Limb (tissue), 2 donors: ENCODE measurements at regions not wholly inside any gene's neighbourhood (a gene's known extent, or its start where the extent isn't known, plus 50 kb on each side); places are given as distances from the start of the nearest gene placed in this dataset.
A peak's percentile ranks its signal among the peaks of the same experiment; 100 is the strongest.

Experiments
- DNase-seq, 2 donors: peaks; one replicate each; pipeline ENCODE4 v3.0.0-alpha.2; 2016; ENCODE audit errors: extremely low spot score in 2 of 2

- DNase-seq = no peak
Measured at GRCh38 chrX:805988-806387, 175.4 kb downstream of the SHOX start.

DNA sequence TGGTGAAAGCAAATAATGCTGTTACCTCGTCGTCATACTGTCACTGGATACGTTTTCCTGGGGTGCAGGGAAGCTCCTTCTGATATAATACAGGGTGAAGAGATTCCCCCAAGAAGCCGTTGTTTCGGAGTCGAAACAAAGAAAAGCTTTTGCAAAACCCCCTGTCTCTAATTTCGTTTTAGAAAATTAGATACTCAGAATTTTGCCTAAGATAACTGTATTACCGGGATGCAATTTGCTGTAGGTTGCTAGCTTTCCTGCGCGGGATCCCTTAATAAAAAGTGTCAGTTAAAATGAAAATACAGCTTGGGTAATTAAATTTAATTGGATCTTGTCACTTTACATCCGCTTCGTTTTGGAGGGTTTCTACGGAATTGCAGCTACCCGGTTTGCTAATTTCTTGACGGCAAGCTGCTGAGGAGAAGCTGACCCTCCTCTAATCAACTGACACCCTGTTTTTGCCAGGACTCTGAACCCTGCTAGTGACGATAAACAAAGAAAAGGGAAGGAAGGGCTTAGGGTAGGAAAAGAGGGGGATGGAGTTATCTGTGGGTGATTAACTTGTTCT, 174.6 kb downstream of the SHOX start:
- DNase-seq = no peak

DNA sequence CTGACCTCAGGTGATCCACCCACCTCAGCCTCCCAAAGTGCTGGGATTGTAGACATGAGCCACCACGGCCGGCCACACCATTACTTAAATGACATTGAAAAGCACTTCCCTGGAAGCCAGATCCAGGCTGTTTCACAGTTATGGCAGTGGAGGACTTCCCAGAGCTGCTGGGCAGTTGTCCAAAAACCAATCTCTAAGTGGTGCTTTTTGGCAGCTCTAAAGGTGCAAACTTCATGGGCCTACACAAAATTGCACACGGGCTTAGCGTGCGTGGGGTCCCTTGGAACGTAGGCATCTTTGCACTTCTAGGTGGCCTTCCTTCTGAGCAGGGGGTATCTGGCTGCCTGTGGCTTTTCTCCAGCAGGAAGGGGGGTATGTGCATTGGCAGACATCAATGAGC, 172.3 kb downstream of the SHOX start:
- peak in 1 of 2 donors; percentile 32 for DNase-seq

- no peak for DNase-seq
Measured at GRCh38 chrX:799808-800207, 169.2 kb downstream of the SHOX start.

GRCh38 chrX:794311-794710, 163.7 kb downstream of the SHOX start:
- DNase-seq = no peak

DNA sequence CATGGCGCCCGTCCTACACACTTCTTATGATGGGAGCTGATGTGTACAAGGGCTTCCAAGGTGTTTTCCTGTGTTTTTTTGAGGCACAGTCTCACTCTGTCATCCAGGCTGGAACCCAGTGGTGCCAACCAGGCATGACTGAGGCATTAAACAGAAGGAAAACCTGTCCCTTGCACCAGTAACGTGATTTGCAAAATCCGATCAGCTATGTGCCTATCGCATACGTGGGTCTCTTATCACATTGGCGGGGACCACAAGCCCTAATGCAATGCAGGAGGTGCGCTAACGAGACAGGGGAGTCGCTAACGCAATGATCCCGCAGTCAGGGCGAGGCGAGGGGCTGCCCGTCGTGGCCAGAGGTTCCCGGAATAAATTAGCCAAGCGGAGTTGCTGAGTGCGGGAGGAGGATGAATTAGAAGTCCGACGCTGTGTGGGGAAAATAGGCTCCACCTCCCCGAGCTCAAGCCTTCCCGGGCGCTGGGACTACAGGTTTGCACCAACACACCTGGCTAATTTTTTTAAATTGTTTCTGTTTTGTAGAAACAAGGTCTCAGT, 162.7 kb downstream of the SHOX start:
- DNase-seq = no peak

GRCh38 chrX:791479-792034, 161.0 kb downstream of the SHOX start:
- DNase-seq = no peak

- no peak for DNase-seq
Measured at GRCh38 chrX:790783-791360, 160.3 kb downstream of the SHOX start.

- DNase-seq = no peak
Measured at GRCh38 chrX:790041-790506, 159.5 kb downstream of the SHOX start.

DNA sequence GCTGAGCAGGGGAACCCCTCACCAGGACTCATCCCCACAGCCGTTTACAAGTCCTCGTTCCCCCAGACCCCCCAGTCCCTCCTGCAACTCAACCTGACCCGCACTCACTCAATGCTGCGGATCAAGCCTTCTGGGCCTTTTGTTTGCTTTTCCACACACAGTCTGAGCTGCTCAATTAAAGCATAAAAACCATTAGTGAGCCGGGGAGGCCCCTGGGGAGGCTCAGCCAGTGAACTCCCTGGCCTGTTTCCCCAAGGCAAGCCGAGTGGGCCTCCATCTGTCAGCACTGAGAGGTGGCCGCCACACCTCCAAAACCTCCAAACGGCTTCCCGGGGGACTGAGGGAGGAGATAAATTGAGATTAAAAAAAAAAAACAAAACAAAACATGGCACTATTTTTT, 158.5 kb downstream of the SHOX start:
- no peak for DNase-seq

GRCh38 chrX:786441-786881, 155.9 kb downstream of the SHOX start:
- no peak for DNase-seq

DNA sequence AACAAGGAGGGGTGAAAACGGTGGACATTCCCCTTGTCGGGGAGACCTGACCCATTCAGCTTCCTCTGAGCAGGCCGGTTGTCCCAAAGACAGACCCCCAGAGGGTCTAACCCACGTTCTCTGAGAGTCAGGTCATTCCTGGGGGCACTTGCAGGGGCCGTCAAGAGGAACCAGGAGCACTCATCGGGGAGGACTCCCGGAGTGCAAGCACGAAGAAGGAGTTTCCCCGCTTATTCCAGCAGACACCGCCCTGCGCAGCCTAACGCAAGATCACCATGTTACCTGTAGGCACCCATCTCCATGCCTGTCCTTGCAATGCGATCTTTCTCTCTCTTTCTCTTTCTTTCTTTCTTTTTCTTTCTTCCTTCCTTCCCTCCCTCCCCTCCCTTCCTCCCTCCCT, 154.2 kb downstream of the SHOX start:
- DNase-seq = no peak

GRCh38 chrX:781224-782204, 150.9 kb downstream of the SHOX start:
- DNase-seq = no peak

DNA sequence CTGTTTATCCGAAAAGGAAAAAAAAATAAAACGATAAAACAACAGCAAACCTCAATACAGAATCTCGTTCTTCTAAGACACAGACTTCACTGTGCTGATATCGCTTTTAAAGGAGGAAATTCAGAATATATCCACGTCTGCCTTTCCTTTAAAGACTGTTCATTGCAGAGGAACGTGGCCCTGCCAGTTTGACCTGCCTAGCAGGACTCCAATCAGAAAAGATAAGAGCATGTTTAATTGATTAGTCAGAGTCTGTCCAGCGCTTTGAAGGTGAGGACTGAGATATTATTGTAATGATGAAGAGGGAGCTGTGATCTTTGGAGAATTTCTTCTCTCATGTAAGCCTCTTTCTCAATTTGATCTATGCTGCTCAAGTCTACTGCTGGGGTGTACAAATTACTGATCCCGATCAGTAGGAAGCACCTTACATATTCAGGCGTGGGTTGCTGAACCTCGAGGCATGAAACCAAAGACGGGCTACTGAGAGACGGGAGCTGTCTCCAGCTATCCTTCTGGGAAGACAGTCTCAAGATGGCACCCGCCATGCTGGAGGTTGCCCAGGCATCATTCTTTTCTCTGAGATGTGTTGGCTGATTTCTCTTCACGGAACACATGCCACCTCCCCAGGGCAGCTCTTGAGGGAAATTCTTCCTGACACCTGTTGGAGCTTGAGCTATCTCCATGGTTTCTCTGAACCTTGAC, 146.1 kb downstream of the SHOX start:
- no peak for DNase-seq

DNA sequence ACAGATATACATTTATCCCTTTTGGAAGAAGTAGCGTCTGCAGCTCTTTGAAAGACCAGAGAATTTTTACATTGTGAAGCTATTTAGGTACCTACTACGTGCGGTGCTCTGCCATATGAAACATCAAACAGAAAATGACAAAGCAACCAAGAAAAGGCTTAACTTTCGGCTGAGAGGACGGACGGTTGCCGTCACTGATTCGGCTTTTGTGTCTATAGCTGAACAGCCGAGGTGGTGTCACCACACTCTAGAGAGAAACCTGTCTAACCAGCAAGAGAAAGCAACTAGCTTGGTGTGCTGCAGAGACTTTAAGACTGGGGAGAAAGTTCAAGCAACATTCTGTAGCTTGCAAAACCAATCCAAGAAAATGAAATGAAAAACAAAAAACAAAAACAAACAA, 145.5 kb downstream of the SHOX start:
- DNase-seq = no peak

- no peak for DNase-seq
Measured at GRCh38 chrX:774536-774935, 143.9 kb downstream of the SHOX start.

- no peak for DNase-seq
Measured at GRCh38 chrX:773292-774025, 142.9 kb downstream of the SHOX start.

DNA sequence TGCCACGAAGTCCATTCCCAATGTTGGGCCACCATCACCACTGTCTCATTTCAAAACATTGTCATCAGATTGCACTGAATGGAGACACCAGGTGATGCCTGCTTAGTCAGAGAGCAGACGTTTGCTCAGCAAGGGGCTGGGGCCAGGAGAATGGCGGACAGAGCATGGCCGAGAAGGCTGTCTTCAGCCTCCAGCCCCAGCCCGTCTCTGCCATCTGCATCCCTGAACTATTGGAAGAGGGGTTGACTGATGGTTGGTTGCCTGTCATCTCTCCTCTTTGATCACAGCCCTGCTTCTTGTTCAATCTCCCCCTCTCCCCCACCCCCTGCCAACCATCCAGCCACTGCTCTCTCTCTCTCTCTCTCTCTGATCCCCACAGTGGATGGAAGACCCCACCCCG, 140.9 kb downstream of the SHOX start:
- DNase-seq = no peak

- no peak for DNase-seq
Measured at GRCh38 chrX:769796-770195, 139.2 kb downstream of the SHOX start.

- DNase-seq = no peak
Measured at GRCh38 chrX:768596-768995, 138.0 kb downstream of the SHOX start.

DNA sequence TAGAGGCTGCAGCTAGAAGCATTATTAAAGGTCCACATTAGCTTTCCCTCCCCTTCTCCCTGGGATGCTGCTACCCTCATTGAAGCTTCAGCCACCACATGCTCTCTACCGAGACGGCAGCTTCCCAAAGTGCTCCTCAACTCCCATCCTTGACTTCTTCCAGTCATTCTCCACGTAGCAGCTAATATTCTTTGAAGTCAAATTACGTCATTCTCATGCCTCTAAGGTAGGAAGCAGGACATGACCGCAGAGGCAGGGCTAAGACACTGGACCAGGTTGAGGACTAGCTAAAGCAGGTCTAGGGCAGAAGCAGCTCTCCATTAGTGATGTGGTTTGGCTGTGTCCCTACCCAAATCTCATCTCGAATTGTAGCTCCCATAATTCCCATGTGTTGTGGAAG, 128.3 kb downstream of the SHOX start:
- no peak for DNase-seq
